GDM1 (cell line): ENCODE measurements at regions not wholly inside any gene's neighbourhood (a gene's known extent, or its start where the extent isn't known, plus 50 kb on each side); places are given as distances from the start of the nearest gene placed in this dataset.

Experiments
- DNase-seq: peaks from one replicate; lab custom pipeline; 2025; lab: John Stamatoyannopoulos, UW

GRCh38 chr1:39107341-39108290, 81.5 kb downstream of the NDUFS5 start:
- DNase-seq: no peak

- DNase-seq: no peak
Measured at GRCh38 chr1:39109644-39110043, 83.5 kb downstream of the NDUFS5 start.

- no peak for DNase-seq
Measured at GRCh38 chr1:39110325-39110851, 84.2 kb downstream of the NDUFS5 start.

- no peak for DNase-seq
Measured at GRCh38 chr1:39110882-39111281, 84.7 kb downstream of the NDUFS5 start.

GRCh38 chr1:39113109-39113743, 87.1 kb downstream of the NDUFS5 start:
- no peak for DNase-seq

- DNase-seq: no peak
Measured at GRCh38 chr1:39115271-39116110, 89.0 kb upstream of the MACF1 start.

GRCh38 chr1:39116116-39116607, 88.3 kb upstream of the MACF1 start:
- DNase-seq: peak; percentile 22

- no peak for DNase-seq
Measured at GRCh38 chr1:39116860-39117728, 87.4 kb upstream of the MACF1 start.

- no peak for DNase-seq
Measured at GRCh38 chr1:39117899-39118450, 86.5 kb upstream of the MACF1 start.

GRCh38 chr1:39122056-39122455, 82.4 kb upstream of the MACF1 start:
- no peak for DNase-seq

GRCh38 chr1:39124282-39124681, 80.2 kb upstream of the MACF1 start:
- DNase-seq: no peak

GRCh38 chr1:39127513-39127912, 77.0 kb upstream of the MACF1 start:
- DNase-seq: no peak

- DNase-seq: no peak
Measured at GRCh38 chr1:39128126-39128525, 76.4 kb upstream of the MACF1 start.

GRCh38 chr1:39128959-39129358, 75.5 kb upstream of the MACF1 start:
- no peak for DNase-seq

- DNase-seq: no peak
Measured at GRCh38 chr1:39129514-39129913, 75.0 kb upstream of the MACF1 start.

- DNase-seq: no peak
Measured at GRCh38 chr1:39130325-39130724, 74.2 kb upstream of the MACF1 start.

- no peak for DNase-seq
Measured at GRCh38 chr1:39131940-39132339, 72.6 kb upstream of the MACF1 start.

- no peak for DNase-seq
Measured at GRCh38 chr1:39132505-39133339, 71.8 kb upstream of the MACF1 start.

- no peak for DNase-seq
Measured at GRCh38 chr1:39133340-39133684, 71.2 kb upstream of the MACF1 start.

- no peak for DNase-seq
Measured at GRCh38 chr1:39134768-39135333, 69.6 kb upstream of the MACF1 start.
